ENCODE measurements at regions not wholly inside any gene's neighbourhood (a gene's known extent, or its start where the extent isn't known, plus 50 kb on each side); places are given as distances from the start of the nearest gene placed in this dataset.

- no peak overlapping the region for H3K27ac ChIP-seq
- no peak overlapping the region for H3K4me3 ChIP-seq
- TF ChIP-seq CTCF (IDR thresholded peaks at IDR 0.05) = no peak
- no peaks in the 10 kb centered on the region for H3K36me3 ChIP-seq
- H3K9me3 ChIP-seq = no peaks in the 10 kb centered on the region
- peaks cover 0 to 31% of the 10 kb centered on the region in 2 donors for H3K4me1 ChIP-seq
- H3K27me3 ChIP-seq = no peaks in the 10 kb centered on the region
- no peak for DNase-seq (ENCODE audit: low spot score)
Observed at GRCh38 chr2:8498994-8499393, 182.9 kb upstream of the ID2 start.

- no peak overlapping the region for H3K4me3 ChIP-seq
- H3K27me3 ChIP-seq = no peaks in the 10 kb centered on the region
- H3K4me1 ChIP-seq = peaks cover 0 to 17% of the 10 kb centered on the region in 2 donors
- TF ChIP-seq CTCF (IDR thresholded peaks at IDR 0.05) = no peak
- DNase-seq (ENCODE audit: low spot score) = no peak
- H3K27ac ChIP-seq = no peak overlapping the region
- no peaks in the 10 kb centered on the region for H3K36me3 ChIP-seq
- H3K9me3 ChIP-seq = no peaks in the 10 kb centered on the region
Observed at GRCh38 chr2:8500124-8501054, 181.5 kb upstream of the ID2 start.

GRCh38 chr2:8501061-8501720 lies 180.7 kb upstream of the ID2 start:
- Histone ChIP-seq H3K36me3 (no peaks in the 10 kb centered on the region), H3K27ac (no peak overlapping the region), H3K9me3 (no peaks in the 10 kb centered on the region), H3K27me3 (no peaks in the 10 kb centered on the region), H3K4me3 (no peak overlapping the region), H3K4me1 (peaks cover 0 to 9% of the 10 kb centered on the region in 2 donors)
- DNase-seq (ENCODE audit: low spot score) = no peak
- TF ChIP-seq CTCF (IDR thresholded peaks at IDR 0.05) = no peak

- no peak for TF ChIP-seq CTCF (IDR thresholded peaks at IDR 0.05)
- no peaks in the 10 kb centered on the region for H3K9me3 ChIP-seq
- H3K36me3 ChIP-seq = no peaks in the 10 kb centered on the region
- H3K4me3 ChIP-seq = no peak overlapping the region
- H3K4me1 ChIP-seq = no peaks in the 10 kb centered on the region
- DNase-seq (ENCODE audit: low spot score) = no peak
- H3K27ac ChIP-seq = no peak overlapping the region
- no peaks in the 10 kb centered on the region for H3K27me3 ChIP-seq
Observed at GRCh38 chr2:8502316-8502715, 179.5 kb upstream of the ID2 start.

GRCh38 chr2:8505311-8505920 lies 176.4 kb upstream of the ID2 start:
- no peak for DNase-seq (ENCODE audit: low spot score)
- H3K4me1 ChIP-seq = peaks cover 0 to under 1% of the 10 kb centered on the region in 2 donors

More at GRCh38 chr2:8505311-8505920, 176.4 kb upstream of the ID2 start:
- Histone ChIP-seq H3K9me3 (no peaks in the 10 kb centered on the region), H3K36me3 (no peaks in the 10 kb centered on the region), H3K4me3 (no peak overlapping the region), H3K27ac (no peak overlapping the region), H3K27me3 (no peaks in the 10 kb centered on the region)
- no peak for TF ChIP-seq CTCF (IDR thresholded peaks at IDR 0.05)

Data from right atrium auricular region (tissue), 2 donors.